Osteoblast (primary cell): ENCODE measurements at regions not wholly inside any gene's neighbourhood (a gene's known extent, or its start where the extent isn't known, plus 50 kb on each side); places are given as distances from the start of the nearest gene placed in this dataset.

ENCODE experiments used
- DNase-seq: peaks from one replicate; pipeline ENCODE4 v3.0.0; 2011; ENCODE audit warnings: low spot score, mixed read lengths; ENCODE audit not compliant: insufficient read length; ENCODE audit errors: missing footprints
- H2AFZ ChIP-seq: 2 replicates; pipeline ENCODE4 v1.6.0; 2011; ENCODE audit warnings: mild to moderate bottlenecking, low read length
- H3K27ac ChIP-seq: 2 replicates; pipeline ENCODE4 v1.5.1; 2011; ENCODE audit warnings: mild to moderate bottlenecking, low read depth, low read length, moderate library complexity
- H3K27me3 ChIP-seq: 2 replicates; pipeline ENCODE4 v1.6.0; 2012; ENCODE audit warnings: mild to moderate bottlenecking, control low read depth, inconsistent platforms, low read length, moderate library complexity; ENCODE audit not compliant: insufficient read depth
- H3K36me3 ChIP-seq: 2 replicates; pipeline ENCODE4 v1.5.1; 2011; ENCODE audit warnings: mild to moderate bottlenecking, low read length, control low read depth, moderate library complexity; ENCODE audit not compliant: insufficient read depth
- H3K4me1 ChIP-seq: 2 replicates; pipeline ENCODE4 v1.5.1; 2011; ENCODE audit warnings: mild to moderate bottlenecking, low read length, control low read depth, moderate library complexity; ENCODE audit not compliant: insufficient read depth
- H3K4me2 ChIP-seq: 2 replicates; pipeline ENCODE4 v1.6.0; 2011; ENCODE audit warnings: mild to moderate bottlenecking, low read length; ENCODE audit not compliant: insufficient read depth
- H3K4me3 ChIP-seq: fragments of 200-600 bp; sonication (generic); 3 replicates; pipeline ENCODE4 v1.5.1; 2012; ENCODE audit warnings: mild to moderate bottlenecking, low read length, inconsistent platforms; ENCODE audit not compliant: insufficient read depth
- H3K79me2 ChIP-seq: 2 replicates; pipeline ENCODE4 v1.6.0; 2012; ENCODE audit warnings: mild to moderate bottlenecking, low read length, control low read depth, inconsistent platforms; ENCODE audit not compliant: insufficient read depth
- H3K9me3 ChIP-seq: 2 replicates; pipeline ENCODE4 v1.5.1; 2011; ENCODE audit warnings: low read depth, low read length, control low read depth
- H4K20me1 ChIP-seq: 2 replicates; pipeline ENCODE4 v1.6.0; 2012; ENCODE audit warnings: mild to moderate bottlenecking, low read length, control low read depth; ENCODE audit not compliant: insufficient read depth
- CTCF ChIP-seq: IDR thresholded peaks from 2 replicates; pipeline ENCODE4 v1.5.1; 2011; ENCODE audit warnings: mild to moderate bottlenecking, low read depth, low read length, moderate library complexity; ENCODE audit errors: extremely low read depth

- no peaks in the 10 kb centered on the region for H3K9me3 ChIP-seq
- no peaks in the 10 kb centered on the region for H3K79me2 ChIP-seq
- no peaks in the 10 kb centered on the region for H3K36me3 ChIP-seq
- H4K20me1 ChIP-seq, result no peaks in the 10 kb centered on the region
- no peak for DNase-seq
- H2AFZ ChIP-seq, result no peak overlapping the region
- TF ChIP-seq CTCF, result no peak
- H3K4me3 ChIP-seq, result no peak overlapping the region
- H3K4me1 ChIP-seq, result no peaks in the 10 kb centered on the region
- no peak overlapping the region for H3K27ac ChIP-seq
- H3K27me3 ChIP-seq, result no peaks in the 10 kb centered on the region
- no peak overlapping the region for H3K4me2 ChIP-seq
Measured at GRCh38 chr10:118968482-118968881, 61.0 kb upstream of the NANOS1 start.

GRCh38 chr10:118969014-118969413, 60.5 kb upstream of the NANOS1 start:
- Histone ChIP-seq H3K27ac (no peak overlapping the region), H3K9me3 (peaks cover 4% of the 10 kb centered on the region), H3K4me3 (no peak overlapping the region), H3K36me3 (no peaks in the 10 kb centered on the region), H3K27me3 (no peaks in the 10 kb centered on the region), H3K4me2 (no peak overlapping the region), H2AFZ (no peak overlapping the region), H3K79me2 (no peaks in the 10 kb centered on the region), H3K4me1 (no peaks in the 10 kb centered on the region), H4K20me1 (no peaks in the 10 kb centered on the region)
- no peak for DNase-seq
- no peak for TF ChIP-seq CTCF

GRCh38 chr10:118970770-118971169, 58.7 kb upstream of the NANOS1 start:
- H3K9me3 ChIP-seq, result peaks cover 4% of the 10 kb centered on the region
- H2AFZ ChIP-seq, result no peak overlapping the region
- no peaks in the 10 kb centered on the region for H3K36me3 ChIP-seq
- no peak overlapping the region for H3K27ac ChIP-seq
- no peaks in the 10 kb centered on the region for H3K4me1 ChIP-seq
- no peak for TF ChIP-seq CTCF
- peaks cover under 1% of the 10 kb centered on the region for H3K27me3 ChIP-seq
- H4K20me1 ChIP-seq, result no peaks in the 10 kb centered on the region
- H3K4me2 ChIP-seq, result no peak overlapping the region
- no peak for DNase-seq
- H3K4me3 ChIP-seq, result no peak overlapping the region
- no peaks in the 10 kb centered on the region for H3K79me2 ChIP-seq

GRCh38 chr10:118971187-118971586, 58.3 kb upstream of the NANOS1 start:
- Histone ChIP-seq H3K36me3 (no peaks in the 10 kb centered on the region), H3K27me3 (peaks cover 3% of the 10 kb centered on the region), H3K4me2 (no peak overlapping the region), H4K20me1 (no peaks in the 10 kb centered on the region), H3K4me3 (no peak overlapping the region), H3K4me1 (no peaks in the 10 kb centered on the region), H3K79me2 (no peaks in the 10 kb centered on the region), H2AFZ (no peak overlapping the region), H3K27ac (no peak overlapping the region), H3K9me3 (peaks cover 4% of the 10 kb centered on the region)
- TF ChIP-seq CTCF, result no peak
- DNase-seq, result no peak
